HG03025 (cell line): ENCODE measurements at regions not wholly inside any gene's neighbourhood (a gene's known extent, or its start where the extent isn't known, plus 50 kb on each side); places are given as distances from the start of the nearest gene placed in this dataset.

ENCODE experiments used
- ATAC-seq: cut with Tn5 transposase; IDR thresholded peaks from one replicate; pipeline ENCODE4 v1.9.1; 2021; ENCODE audit warnings: mild to moderate bottlenecking, moderate library complexity; ENCODE audit not compliant: unreplicated experiment, low FRiP score

GRCh38 chr11:28606930-28607329 is 498.7 kb downstream of the METTL15 start:
- no peak for ATAC-seq

DNA sequence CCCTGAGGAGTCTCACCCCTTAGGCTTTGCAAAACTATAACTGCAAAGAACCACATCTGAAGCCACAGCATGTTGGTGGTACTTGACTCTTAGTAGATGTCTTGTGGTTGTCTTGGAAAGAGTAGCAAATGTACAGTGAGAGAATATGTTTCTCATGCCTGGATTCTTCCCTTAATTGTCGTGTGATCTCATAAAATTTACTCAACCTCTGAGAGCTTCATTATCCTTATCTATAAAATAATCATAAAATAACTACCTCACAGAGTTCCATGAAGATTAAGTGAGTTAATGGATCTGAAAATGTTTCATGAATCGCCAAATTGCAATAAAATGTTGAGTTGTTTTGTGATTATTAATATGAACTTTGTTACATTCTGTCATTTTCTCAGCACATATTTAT is 491.5 kb downstream of the METTL15 start:
- no peak for ATAC-seq

- no peak for ATAC-seq
These were observed 490.3 kb downstream of the METTL15 start for GRCh38 chr11:28598531-28598930.

- no peak for ATAC-seq
These were observed 488.6 kb downstream of the METTL15 start for GRCh38 chr11:28596816-28597215.

DNA sequence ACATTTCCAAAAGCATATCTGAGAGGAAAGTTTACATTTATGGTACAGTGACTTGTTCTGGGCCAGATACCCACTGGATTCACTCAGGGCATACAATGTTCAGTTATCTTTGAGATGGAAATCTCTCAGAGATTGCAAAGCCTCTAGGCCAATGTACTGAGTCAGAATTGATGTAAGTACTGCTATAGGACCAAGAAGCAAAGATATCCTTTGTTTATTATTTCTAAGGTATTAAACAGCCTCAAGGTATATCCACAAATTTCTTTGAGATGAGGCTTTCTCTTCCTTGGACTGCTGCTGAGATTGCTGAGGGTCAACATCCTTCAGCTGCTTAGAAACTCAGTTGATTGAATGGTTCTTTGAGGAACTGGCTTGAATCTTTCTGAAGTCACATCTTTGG is 484.0 kb downstream of the METTL15 start:
- ATAC-seq = no peak

GRCh38 chr11:28584992-28585391 is 476.8 kb downstream of the METTL15 start:
- ATAC-seq = no peak

GRCh38 chr11:28582506-28582905 is 474.3 kb downstream of the METTL15 start:
- ATAC-seq = no peak

DNA sequence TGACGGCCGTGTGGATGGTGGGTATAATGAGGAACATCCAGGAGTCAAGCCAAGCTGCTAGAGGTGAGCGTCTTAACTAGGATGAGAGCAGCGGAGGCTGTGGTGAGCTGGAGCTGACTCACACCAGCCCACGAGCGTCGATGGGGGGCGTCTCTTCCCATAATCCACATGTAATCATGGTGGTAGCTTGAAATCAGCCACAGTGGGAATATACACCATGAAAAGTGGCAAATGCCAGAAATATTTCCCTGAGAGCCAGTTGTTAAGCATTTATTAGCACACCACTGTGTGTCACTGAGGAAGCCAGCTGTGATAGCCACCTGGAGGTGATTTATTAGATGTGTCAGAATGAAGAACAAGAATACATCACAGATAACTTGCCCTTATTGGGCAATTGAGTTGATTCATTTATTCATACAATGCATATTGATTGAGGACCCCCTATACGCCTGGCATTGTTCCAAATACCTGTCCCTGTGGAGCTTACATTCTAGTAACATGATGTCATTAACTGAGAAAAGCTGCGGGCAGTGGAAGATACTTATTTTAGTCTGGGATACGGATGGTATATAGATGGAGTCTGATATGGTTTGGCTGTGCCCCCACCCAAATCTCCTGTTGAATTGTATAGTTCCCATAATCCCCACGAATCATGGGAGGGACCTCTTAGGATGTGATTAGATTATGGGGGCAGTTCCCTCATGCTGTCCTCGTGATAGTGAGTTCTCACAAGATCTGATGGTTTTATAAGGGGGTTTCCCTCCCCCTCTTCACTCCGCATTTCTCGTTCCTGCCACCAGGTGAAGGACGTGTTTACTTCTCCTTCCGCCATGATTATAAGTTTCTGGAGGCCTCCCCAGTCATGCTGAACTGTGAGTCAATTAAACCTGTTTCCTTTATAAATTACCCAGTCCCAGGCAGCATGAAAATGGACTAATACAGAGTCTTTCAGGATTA is 473.4 kb downstream of the METTL15 start:
- ATAC-seq = no peak

- no peak for ATAC-seq
These were observed 463.2 kb downstream of the METTL15 start for GRCh38 chr11:28571371-28571770.

- ATAC-seq = no peak
These were observed 460.9 kb downstream of the METTL15 start for GRCh38 chr11:28569106-28569505.

- ATAC-seq = no peak
These were observed 458.3 kb downstream of the METTL15 start for GRCh38 chr11:28566339-28567089.

DNA sequence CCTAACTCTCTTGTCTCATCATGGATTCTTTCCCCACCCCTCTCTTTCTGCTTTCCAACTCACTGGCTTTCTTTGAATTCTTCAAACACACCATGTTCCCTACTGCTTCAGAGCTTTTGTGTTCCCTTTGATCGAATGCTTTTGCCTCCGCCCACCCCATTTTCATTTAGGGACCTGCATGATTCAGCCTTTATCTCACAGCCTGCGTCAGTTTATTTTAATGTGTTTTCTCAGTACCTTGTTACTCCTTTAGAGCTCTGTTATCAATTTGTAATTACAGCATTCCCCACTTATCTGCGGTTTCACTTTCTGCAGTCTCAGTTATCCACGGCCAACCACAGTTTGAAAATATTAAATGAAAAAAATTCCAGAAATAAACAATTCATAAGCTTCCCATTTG is 451.3 kb downstream of the METTL15 start:
- ATAC-seq = no peak

DNA sequence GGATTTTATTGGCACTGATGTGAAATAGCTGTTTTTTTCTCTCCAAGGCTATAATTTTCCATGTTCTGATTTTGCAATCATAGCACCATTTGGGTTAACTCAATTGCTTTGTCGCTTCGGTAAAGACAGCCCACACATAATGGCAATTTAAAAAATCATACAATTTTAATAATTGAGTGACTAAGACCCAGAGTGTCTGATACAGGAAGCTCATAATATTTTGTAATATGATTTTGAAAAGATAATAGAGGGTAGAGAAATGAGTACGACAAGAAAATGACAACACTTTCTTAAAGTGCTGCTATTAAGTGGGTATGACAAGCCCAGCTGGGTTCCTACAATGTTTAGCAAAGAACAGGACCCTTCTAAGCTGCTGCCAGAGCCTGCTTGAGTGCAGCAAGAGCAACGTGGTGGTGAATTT is 439.1 kb downstream of the METTL15 start:
- no peak for ATAC-seq

- no peak for ATAC-seq
These were observed 437.3 kb downstream of the METTL15 start for GRCh38 chr11:28545536-28545935.

GRCh38 chr11:28542561-28542960 is 434.4 kb downstream of the METTL15 start:
- ATAC-seq = no peak

DNA sequence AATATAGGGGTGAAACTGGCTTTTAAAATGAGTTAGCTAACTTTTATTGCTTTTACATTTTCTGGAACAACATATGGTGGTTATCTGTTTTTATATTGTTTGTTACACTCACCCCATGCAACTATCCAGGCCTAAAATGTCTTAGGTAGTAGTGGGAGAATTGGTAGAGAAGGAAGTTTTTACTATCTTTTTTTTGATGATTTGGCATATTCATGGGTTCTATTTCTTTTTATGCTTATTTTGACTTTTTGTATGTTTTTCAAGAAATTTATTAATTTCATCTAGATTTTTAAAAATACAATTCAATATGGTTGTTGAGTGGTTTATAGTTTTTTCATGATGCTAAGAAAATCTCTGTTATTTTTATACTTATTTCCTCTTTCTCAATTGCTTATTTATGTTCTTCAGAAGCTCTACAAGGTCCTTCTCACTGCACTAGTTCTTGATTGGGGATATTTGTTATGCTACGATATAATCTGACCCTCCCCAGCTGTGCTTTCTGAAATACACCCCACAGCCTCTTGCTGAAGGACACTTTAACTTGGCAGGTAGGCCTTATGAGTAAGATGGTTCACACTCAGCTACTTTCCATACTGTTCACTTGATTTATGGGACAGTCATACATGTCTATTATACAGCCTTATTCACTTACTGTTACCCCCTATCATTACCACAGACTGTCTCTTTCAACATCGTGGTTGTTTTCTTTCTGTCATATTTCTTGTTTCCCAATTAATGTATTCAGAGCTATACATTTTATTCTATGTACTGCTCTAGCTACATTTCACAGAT is 431.2 kb downstream of the METTL15 start:
- no peak for ATAC-seq

GRCh38 chr11:28537822-28538221 is 429.6 kb downstream of the METTL15 start:
- no peak for ATAC-seq

- ATAC-seq = no peak
These were observed 428.5 kb downstream of the METTL15 start for GRCh38 chr11:28536504-28537267.

DNA sequence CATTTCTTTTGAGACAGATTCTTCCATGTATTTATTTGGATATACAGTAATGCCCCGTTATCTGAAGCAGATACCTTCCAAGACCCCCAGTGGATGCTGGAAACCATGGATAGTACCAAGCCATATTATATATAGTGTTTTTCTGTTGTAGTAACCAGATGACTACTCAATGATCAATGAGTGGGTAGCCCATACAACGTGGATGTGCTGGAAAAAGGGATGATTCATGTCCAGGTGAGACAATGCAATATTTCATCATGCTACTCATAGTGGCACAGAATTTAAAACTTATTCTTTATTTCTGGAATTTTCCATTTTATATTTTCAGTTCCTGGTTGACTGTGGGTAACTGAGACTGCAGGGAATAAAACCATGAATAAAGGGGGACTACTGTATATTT is 427.5 kb downstream of the METTL15 start:
- ATAC-seq = no peak
